Peyer's patch (tissue), 4 donors: ENCODE measurements at regions not wholly inside any gene's neighbourhood (a gene's known extent, or its start where the extent isn't known, plus 50 kb on each side); places are given as distances from the start of the nearest gene placed in this dataset.

Experiments
- DNase-seq, 3 donors: peaks; one replicate each; pipeline ENCODE4 v3.0.0-alpha.2; 2017 to 2019
- H3K27ac ChIP-seq, 4 donors: fragments of 200-600 bp; sonication (generic); one replicate each; pipeline ENCODE4 v1.5.1; 2016 to 2019
- H3K27me3 ChIP-seq, 2 donors: fragments of 200-600 bp; sonication (generic); one replicate each; pipeline ENCODE4 v1.5.1; 2019
- H3K36me3 ChIP-seq, 3 donors: fragments of 200-600 bp; sonication (generic); one replicate each; pipeline ENCODE4 v1.5.1; 2016 to 2019
- H3K4me1 ChIP-seq, 4 donors: fragments of 200-600 bp; sonication (generic); one replicate each; pipeline ENCODE4 v1.5.1; 2016 to 2019
- H3K4me3 ChIP-seq, 4 donors: fragments of 200-600 bp; sonication (generic); 1 replicate in 3 of 4; 2 replicates in 1 of 4; pipeline ENCODE4 v1.5.1; 2016 to 2019; ENCODE audit warnings: mild to moderate bottlenecking in 1 of 4
- H3K9me3 ChIP-seq, 4 donors: fragments of 200-600 bp; sonication (generic); one replicate each; pipeline ENCODE4 v1.5.1; 2016 to 2019; ENCODE audit warnings: mild to moderate bottlenecking in 1 of 4
- POLR2A ChIP-seq, 2 donors: fragments of 450-650 bp; IDR thresholded peaks; one replicate each; pipeline ENCODE4 v1.5.1; 2017; ENCODE audit warnings: antibody characterized with exemption in 2 of 2, mild to moderate bottlenecking in 2 of 2, moderate library complexity in 2 of 2
- TF ChIP-seq, protein P1 (sequence below), 6 experiments: fragments of 450-650 bp in 4 of 6; fragments of 200-600 bp in 2 of 6; sonication (generic) in 1 of 6; IDR thresholded peaks; one replicate each; pipeline ENCODE4 v1.5.1; 2017 to 2019; ENCODE audit warnings: antibody characterized with exemption in 6 of 6, mild to moderate bottlenecking in 3 of 6, moderate library complexity in 1 of 6

DNA sequence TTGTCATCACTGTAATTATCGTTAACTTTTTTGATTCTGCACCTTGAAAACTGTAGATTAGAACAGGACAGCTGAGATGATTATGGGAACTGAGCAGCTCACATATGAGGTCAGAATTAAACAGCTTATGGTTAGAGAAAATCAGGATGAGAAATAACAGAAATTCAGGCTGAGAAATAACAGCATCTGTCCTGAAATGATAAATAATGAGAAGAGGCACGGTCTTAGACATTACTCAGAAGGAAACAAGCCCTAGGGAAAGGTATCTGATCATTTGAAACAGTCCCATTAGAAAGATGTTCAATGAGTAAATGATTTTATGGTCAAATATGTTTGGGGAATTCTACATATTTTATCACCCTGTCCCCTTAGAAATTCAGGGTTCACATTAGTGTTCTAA is 65.6 kb upstream of the PCGF5 start:
- Histone ChIP-seq H3K27me3 (no peaks in the 10 kb centered on the region), H3K36me3 (no peaks in the 10 kb centered on the region), H3K27ac (no peak overlapping the region), H3K9me3 (no peaks in the 10 kb centered on the region), H3K4me1 (no peaks in the 10 kb centered on the region), H3K4me3 (no peak overlapping the region)
- no peak for DNase-seq
- TF ChIP-seq, protein P1, sequence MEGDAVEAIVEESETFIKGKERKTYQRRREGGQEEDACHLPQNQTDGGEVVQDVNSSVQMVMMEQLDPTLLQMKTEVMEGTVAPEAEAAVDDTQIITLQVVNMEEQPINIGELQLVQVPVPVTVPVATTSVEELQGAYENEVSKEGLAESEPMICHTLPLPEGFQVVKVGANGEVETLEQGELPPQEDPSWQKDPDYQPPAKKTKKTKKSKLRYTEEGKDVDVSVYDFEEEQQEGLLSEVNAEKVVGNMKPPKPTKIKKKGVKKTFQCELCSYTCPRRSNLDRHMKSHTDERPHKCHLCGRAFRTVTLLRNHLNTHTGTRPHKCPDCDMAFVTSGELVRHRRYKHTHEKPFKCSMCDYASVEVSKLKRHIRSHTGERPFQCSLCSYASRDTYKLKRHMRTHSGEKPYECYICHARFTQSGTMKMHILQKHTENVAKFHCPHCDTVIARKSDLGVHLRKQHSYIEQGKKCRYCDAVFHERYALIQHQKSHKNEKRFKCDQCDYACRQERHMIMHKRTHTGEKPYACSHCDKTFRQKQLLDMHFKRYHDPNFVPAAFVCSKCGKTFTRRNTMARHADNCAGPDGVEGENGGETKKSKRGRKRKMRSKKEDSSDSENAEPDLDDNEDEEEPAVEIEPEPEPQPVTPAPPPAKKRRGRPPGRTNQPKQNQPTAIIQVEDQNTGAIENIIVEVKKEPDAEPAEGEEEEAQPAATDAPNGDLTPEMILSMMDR (IDR thresholded peaks at IDR 0.05), result no peak
- TF ChIP-seq POLR2A (IDR thresholded peaks at IDR 0.05), result no peak

DNA sequence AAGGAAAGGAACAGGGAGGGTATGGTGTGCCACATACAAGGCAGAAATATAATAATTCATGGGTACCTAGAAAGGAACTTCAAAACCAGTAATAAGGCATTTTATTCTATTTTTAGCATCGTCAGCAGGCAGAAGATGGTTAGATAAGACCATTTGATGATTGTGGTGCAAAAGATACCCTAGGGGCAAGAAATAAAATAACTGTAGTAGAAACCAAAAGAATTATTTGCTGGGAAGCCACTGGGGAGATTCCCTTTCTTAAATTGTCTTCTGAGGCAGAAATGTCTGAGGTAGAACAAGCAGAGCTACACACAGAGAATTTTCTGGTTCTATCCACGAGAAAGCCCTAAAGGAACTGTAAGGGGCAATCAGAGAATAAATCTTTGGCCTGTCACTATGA is 64.3 kb upstream of the PCGF5 start:
- no peaks in the 10 kb centered on the region for H3K27me3 ChIP-seq
- no peak overlapping the region for H3K4me3 ChIP-seq
- TF ChIP-seq, protein P1 (IDR thresholded peaks at IDR 0.05), result no peak
- no peak for TF ChIP-seq POLR2A (IDR thresholded peaks at IDR 0.05)
- no peaks in the 10 kb centered on the region for H3K4me1 ChIP-seq
- no peak for DNase-seq
- no peaks in the 10 kb centered on the region for H3K36me3 ChIP-seq
- H3K27ac ChIP-seq, result no peak overlapping the region
- H3K9me3 ChIP-seq, result no peaks in the 10 kb centered on the region

DNA sequence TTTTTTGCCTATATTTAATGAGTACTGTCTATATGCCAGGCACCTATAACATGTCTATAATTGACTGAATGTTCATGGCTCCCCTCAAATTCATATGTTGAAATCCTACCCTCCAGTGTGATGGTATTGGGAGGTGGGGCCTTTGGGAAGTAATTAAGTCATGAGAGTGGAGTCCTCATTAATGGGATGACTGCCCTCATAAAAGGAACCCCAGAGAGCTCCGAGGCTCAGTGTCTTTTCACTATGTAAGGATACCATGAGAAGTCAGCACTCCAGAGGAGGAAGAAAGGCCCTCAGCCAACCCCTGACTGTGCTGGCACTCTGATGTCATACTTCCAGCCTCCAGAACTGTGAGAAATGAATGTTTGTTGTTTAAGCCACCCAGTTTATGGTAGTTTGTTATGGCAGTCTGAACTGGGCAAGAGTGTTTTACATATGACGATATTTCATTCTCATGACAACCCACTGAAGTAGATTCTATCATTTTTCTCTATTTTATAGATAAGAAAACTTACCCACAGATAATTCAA is 61.1 kb upstream of the PCGF5 start:
- TF ChIP-seq, protein P1 (IDR thresholded peaks at IDR 0.05), result no peak
- TF ChIP-seq POLR2A (IDR thresholded peaks at IDR 0.05), result no peak
- H3K27ac ChIP-seq, result no peak overlapping the region
- peaks cover 0 to 5% (median 3%) of the 10 kb centered on the region in 4 donors for H3K4me1 ChIP-seq
- no peaks in the 10 kb centered on the region for H3K36me3 ChIP-seq
- H3K4me3 ChIP-seq, result no peak overlapping the region
- no peaks in the 10 kb centered on the region for H3K27me3 ChIP-seq
- no peaks in the 10 kb centered on the region for H3K9me3 ChIP-seq
- no peak for DNase-seq

DNA sequence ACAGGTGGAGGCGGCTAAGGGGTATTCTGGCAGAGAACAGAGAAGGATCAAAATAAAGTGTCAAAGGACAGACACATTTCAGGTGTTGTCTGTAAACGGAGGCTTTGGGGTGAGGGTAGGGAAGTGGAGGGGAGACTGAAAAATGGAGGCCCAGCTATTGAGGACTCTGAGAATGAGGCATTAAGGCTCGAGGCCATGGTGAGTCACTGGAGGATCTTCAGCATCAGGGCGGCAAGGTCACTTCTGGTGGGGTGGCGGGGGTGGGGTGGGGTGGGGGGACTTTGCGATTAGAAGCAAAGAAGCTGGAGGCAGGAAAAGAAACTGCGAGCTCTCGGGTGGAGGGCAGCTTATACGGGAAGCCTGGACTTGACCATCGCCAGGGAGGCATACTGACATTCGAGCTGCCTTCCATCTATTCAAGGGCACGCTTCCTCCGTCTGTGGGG is 58.4 kb upstream of the PCGF5 start:
- H3K27me3 ChIP-seq, result no peaks in the 10 kb centered on the region
- peak in 1 of 3 donors; percentile 63 for DNase-seq

DNA sequence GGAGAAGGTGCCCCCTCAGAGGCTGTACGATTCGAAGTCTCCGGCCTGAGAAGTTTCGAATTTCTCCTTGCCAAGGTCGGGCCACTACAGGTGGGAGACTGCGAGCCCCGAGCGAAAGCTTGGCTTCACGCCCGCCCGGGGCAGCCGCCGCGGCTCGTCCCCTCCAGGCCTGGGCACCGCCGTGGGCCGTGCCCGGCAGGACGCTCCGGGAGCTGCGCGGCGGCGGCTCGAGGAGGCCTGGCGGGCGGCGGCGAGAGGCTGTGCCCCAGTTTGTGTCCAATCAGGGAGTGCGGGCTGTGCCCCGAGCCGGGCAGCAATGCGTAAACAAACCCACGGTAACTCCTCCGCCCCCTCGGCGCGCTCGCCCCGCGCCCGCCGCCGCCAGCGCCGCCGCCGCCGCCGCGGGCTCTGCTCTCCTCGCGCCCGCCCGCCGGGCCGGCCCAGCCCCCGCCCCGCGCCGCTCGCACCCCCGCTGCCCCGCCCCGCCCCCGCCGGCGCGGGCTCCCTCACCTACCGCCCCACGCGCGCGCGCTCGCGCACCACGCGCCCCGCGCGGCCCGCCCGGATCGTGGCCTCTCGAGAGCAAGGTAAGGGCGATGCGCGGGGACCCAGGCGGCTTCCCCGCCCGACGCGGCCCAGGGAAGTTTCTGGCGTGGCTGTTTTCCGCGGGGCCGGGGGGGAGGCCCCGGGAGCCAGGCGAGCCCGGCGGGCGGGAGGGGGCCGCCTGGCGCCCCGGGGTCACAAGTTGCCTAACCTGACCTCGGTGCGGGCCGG is 57.8 kb upstream of the PCGF5 start:
- TF ChIP-seq, protein P1 (IDR thresholded peaks at IDR 0.05), result peak in 1 of 6 experiments; percentile 16
- TF ChIP-seq POLR2A (IDR thresholded peaks at IDR 0.05), result peak in 1 of 2 donors; percentile 59
- H3K36me3 ChIP-seq, result no peaks in the 10 kb centered on the region
- H3K27me3 ChIP-seq, result no peaks in the 10 kb centered on the region
- H3K9me3 ChIP-seq, result no peaks in the 10 kb centered on the region
- peak overlapping the region; percentile 89 to 99 (median 96) for H3K27ac ChIP-seq
- H3K4me1 ChIP-seq, result peaks cover 0 to 5% (median 3%) of the 10 kb centered on the region in 4 donors
- DNase-seq, result peak; percentile 67 to 88 (median 86)
- peak overlapping the region; percentile 72 to 98 (median 87) for H3K4me3 ChIP-seq

More for the DNA sequence above, 58.4 kb upstream of the PCGF5 start:
- Histone ChIP-seq H3K4me1 (peaks cover 0 to 5% (median 3%) of the 10 kb centered on the region in 4 donors), H3K9me3 (no peaks in the 10 kb centered on the region), H3K4me3 (peak overlapping the region; percentile 72 to 98 (median 87)), H3K27ac (peak overlapping the region; percentile 89 to 99 (median 96)), H3K36me3 (no peaks in the 10 kb centered on the region)
- TF ChIP-seq POLR2A (IDR thresholded peaks at IDR 0.05), result no peak
- TF ChIP-seq, protein P1 (IDR thresholded peaks at IDR 0.05), result no peak
